GM18870 (cell line): ENCODE measurements at regions not wholly inside any gene's neighbourhood (a gene's known extent, or its start where the extent isn't known, plus 50 kb on each side); places are given as distances from the start of the nearest gene placed in this dataset.
A peak's percentile ranks its signal among the peaks of the same experiment; 100 is the strongest.

Experiments used
- ATAC-seq: cut with Tn5 transposase; IDR thresholded peaks from one replicate; pipeline ENCODE4 v1.9.1; 2021; ENCODE audit warnings: moderate library complexity; ENCODE audit not compliant: unreplicated experiment

- ATAC-seq: no peak
Measured at GRCh38 chr11:92383430-92383829, 158.8 kb downstream of the FAT3 start.

- no peak for ATAC-seq
Measured at GRCh38 chr11:92384358-92384757, 159.7 kb downstream of the FAT3 start.

- ATAC-seq: no peak
Measured at GRCh38 chr11:92384802-92385201, 160.2 kb downstream of the FAT3 start.

GRCh38 chr11:92386577-92386976 lies 162.0 kb downstream of the FAT3 start:
- no peak for ATAC-seq

GRCh38 chr11:92387859-92388258 lies 163.2 kb downstream of the FAT3 start:
- no peak for ATAC-seq

GRCh38 chr11:92388380-92388779 lies 163.8 kb downstream of the FAT3 start:
- no peak for ATAC-seq

- ATAC-seq: no peak
Measured at GRCh38 chr11:92390783-92391182, 166.2 kb downstream of the FAT3 start.

- ATAC-seq: no peak
Measured at GRCh38 chr11:92391364-92391763, 166.7 kb downstream of the FAT3 start.

GRCh38 chr11:92391808-92392207 lies 167.2 kb downstream of the FAT3 start:
- ATAC-seq: no peak

- no peak for ATAC-seq
Measured at GRCh38 chr11:92393218-92393617, 168.6 kb downstream of the FAT3 start.

- no peak for ATAC-seq
Measured at GRCh38 chr11:92396133-92396532, 171.5 kb downstream of the FAT3 start.

- no peak for ATAC-seq
Measured at GRCh38 chr11:92397221-92397755, 172.7 kb downstream of the FAT3 start.

- ATAC-seq: no peak
Measured at GRCh38 chr11:92399705-92400104, 175.1 kb downstream of the FAT3 start.

- ATAC-seq: no peak
Measured at GRCh38 chr11:92401520-92401919, 176.9 kb downstream of the FAT3 start.

- ATAC-seq: no peak
Measured at GRCh38 chr11:92406472-92406871, 181.9 kb downstream of the FAT3 start.

- no peak for ATAC-seq
Measured at GRCh38 chr11:92409355-92409754, 184.7 kb downstream of the FAT3 start.

GRCh38 chr11:92409956-92410355 lies 185.3 kb downstream of the FAT3 start:
- ATAC-seq: no peak

GRCh38 chr11:92410526-92410925 lies 185.9 kb downstream of the FAT3 start:
- no peak for ATAC-seq

- ATAC-seq: no peak
Measured at GRCh38 chr11:92411431-92411830, 186.8 kb downstream of the FAT3 start.

- ATAC-seq: peak; percentile 97
Measured at GRCh38 chr11:92413757-92414513, 189.3 kb downstream of the FAT3 start.

- no peak for ATAC-seq
Measured at GRCh38 chr11:92416971-92417725, 192.5 kb downstream of the FAT3 start.
